Midbrain (tissue), 1 donor: ENCODE measurements at regions not wholly inside any gene's neighbourhood (a gene's known extent, or its start where the extent isn't known, plus 50 kb on each side); places are given as distances from the start of the nearest gene placed in this dataset.

ENCODE experiments used
- DNase-seq: peaks from one replicate; lab custom pipeline; 2025; lab: John Stamatoyannopoulos, UW

GRCh38 chr3:193987186-193987585 lies 148.8 kb upstream of the HES1 start:
- no peak for DNase-seq

- no peak for DNase-seq
These were observed 146.8 kb upstream of the HES1 start for GRCh38 chr3:193989186-193989585.

- no peak for DNase-seq
These were observed 144.1 kb upstream of the HES1 start for GRCh38 chr3:193991666-193992424.

GRCh38 chr3:193992425-193993037 lies 143.4 kb upstream of the HES1 start:
- DNase-seq: no peak

GRCh38 chr3:193996221-193996620 lies 139.7 kb upstream of the HES1 start:
- DNase-seq: no peak

GRCh38 chr3:193996641-193997089 lies 139.3 kb upstream of the HES1 start:
- DNase-seq: no peak

GRCh38 chr3:193997228-193998122 lies 138.5 kb upstream of the HES1 start:
- no peak for DNase-seq

GRCh38 chr3:193998123-193998448 lies 137.9 kb upstream of the HES1 start:
- no peak for DNase-seq

GRCh38 chr3:193998628-193999195 lies 137.2 kb upstream of the HES1 start:
- DNase-seq: no peak

GRCh38 chr3:194000100-194000499 lies 135.8 kb upstream of the HES1 start:
- DNase-seq: no peak

- no peak for DNase-seq
These were observed 135.2 kb upstream of the HES1 start for GRCh38 chr3:194000712-194001111.

- DNase-seq: no peak
These were observed 134.1 kb upstream of the HES1 start for GRCh38 chr3:194001728-194002459.

GRCh38 chr3:194003114-194004057 lies 132.6 kb upstream of the HES1 start:
- peak; percentile 20 for DNase-seq

- no peak for DNase-seq
These were observed 129.9 kb upstream of the HES1 start for GRCh38 chr3:194005930-194006501.

GRCh38 chr3:194007592-194008337 lies 128.2 kb upstream of the HES1 start:
- DNase-seq: no peak

GRCh38 chr3:194009019-194009418 lies 126.9 kb upstream of the HES1 start:
- no peak for DNase-seq

GRCh38 chr3:194009892-194010533 lies 125.9 kb upstream of the HES1 start:
- DNase-seq: no peak

- DNase-seq: no peak
These were observed 124.1 kb upstream of the HES1 start for GRCh38 chr3:194011807-194012206.

GRCh38 chr3:194013928-194014327 lies 122.0 kb upstream of the HES1 start:
- DNase-seq: no peak
